DOHH2 (cell line): ENCODE measurements at regions not wholly inside any gene's neighbourhood (a gene's known extent, or its start where the extent isn't known, plus 50 kb on each side); places are given as distances from the start of the nearest gene placed in this dataset.

ENCODE experiments used
- H3F3A ChIP-seq: fragments of 200-600 bp; sonication (generic), shearing (Covaris generic); 2 replicates; pipeline ENCODE4 v1.6.0; 2016; ENCODE audit warnings: antibody characterized with exemption, mild to moderate bottlenecking; ENCODE audit not compliant: control insufficient read depth, insufficient read depth
- H3K27ac ChIP-seq: fragments of 200-600 bp; sonication (generic); 2 replicates; pipeline ENCODE4 v1.5.1; 2014; ENCODE audit warnings: low read depth, mild to moderate bottlenecking, low read length, moderate library complexity
- H3K27me3 ChIP-seq: fragments of 200-600 bp; sonication (generic); 2 replicates; pipeline ENCODE4 v1.6.1; 2014; ENCODE audit warnings: mild to moderate bottlenecking, low read length, mixed read lengths; ENCODE audit not compliant: control insufficient read depth
- H3K36me3 ChIP-seq: fragments of 200-600 bp; sonication (generic); 2 replicates; pipeline ENCODE4 v1.6.1; 2014; ENCODE audit warnings: mild to moderate bottlenecking, low read length, moderate library complexity, mixed read lengths; ENCODE audit not compliant: control insufficient read depth
- H3K4me1 ChIP-seq: fragments of 200-600 bp; sonication (generic); 2 replicates; pipeline ENCODE4 v1.6.1; 2014; ENCODE audit warnings: mild to moderate bottlenecking, low read length, mixed read lengths; ENCODE audit not compliant: control insufficient read depth
- H3K4me2 ChIP-seq: fragments of 200-600 bp; sonication (generic); 2 replicates; pipeline ENCODE4 v1.6.0; 2014; ENCODE audit warnings: mild to moderate bottlenecking, low read length, moderate library complexity
- H3K4me3 ChIP-seq: fragments of 200-600 bp; sonication (generic); 2 replicates; pipeline ENCODE4 v1.5.1; 2014; ENCODE audit warnings: mild to moderate bottlenecking, low read length, mixed read lengths
- H3K79me2 ChIP-seq: fragments of 200-600 bp; sonication (generic); 2 replicates; pipeline ENCODE4 v1.6.1; 2014; ENCODE audit warnings: mild to moderate bottlenecking, low read length, mixed read lengths; ENCODE audit not compliant: control insufficient read depth
- H3K9me2 ChIP-seq: fragments of 200-600 bp; sonication (generic); replicated peaks from 2 replicates; pipeline ENCODE4 v1.6.1; 2014; ENCODE audit warnings: mild to moderate bottlenecking, low read length, mixed read lengths; ENCODE audit not compliant: control insufficient read depth
- H3K9me3 ChIP-seq: fragments of 200-600 bp; sonication (generic); 2 replicates; pipeline ENCODE4 v1.6.1; 2014; ENCODE audit warnings: antibody characterized with exemption, low read length, mixed read lengths; ENCODE audit not compliant: control insufficient read depth, insufficient read depth
- H4K20me1 ChIP-seq: fragments of 200-600 bp; sonication (generic); 2 replicates; pipeline ENCODE4 v1.6.0; 2014; ENCODE audit warnings: low read depth, mild to moderate bottlenecking, antibody characterized with exemption, low read length, moderate library complexity; ENCODE audit not compliant: control insufficient read depth, insufficient read depth
- CTCF ChIP-seq: fragments of 200-600 bp; sonication (generic); IDR thresholded peaks from one replicate; pipeline ENCODE4 v1.5.1; 2014; ENCODE audit warnings: antibody characterized with exemption, mild to moderate bottlenecking, low read depth, low read length; ENCODE audit not compliant: poor library complexity, severe bottlenecking
- EZH2phosphoT487 ChIP-seq: fragments of 200-600 bp; sonication (generic); IDR thresholded peaks from 2 replicates; pipeline ENCODE4 v1.6.1; 2017; ENCODE audit warnings: borderline replicate concordance, mild to moderate bottlenecking, antibody characterized with exemption, low read length, moderate library complexity, mixed read lengths

GRCh38 chr4:149956678-149957077, 121.6 kb upstream of the DCLK2 start:
- no peaks in the 10 kb centered on the region for H3K79me2 ChIP-seq
- TF ChIP-seq CTCF (no peak), EZH2phosphoT487 (no peak)

GRCh38 chr4:149961876-149962597, 116.2 kb upstream of the DCLK2 start:
- no peaks in the 10 kb centered on the region for H3K9me3 ChIP-seq
- H3K79me2 ChIP-seq, result no peaks in the 10 kb centered on the region
- no peaks in the 10 kb centered on the region for H3K4me1 ChIP-seq
- H3K9me2 ChIP-seq, result no peaks in the 10 kb centered on the region
- H4K20me1 ChIP-seq, result no peaks in the 10 kb centered on the region
- TF ChIP-seq CTCF (no peak), EZH2phosphoT487 (no peak)
- H3K36me3 ChIP-seq, result no peaks in the 10 kb centered on the region
- no peak overlapping the region for H3K4me3 ChIP-seq
- no peaks in the 10 kb centered on the region for H3F3A ChIP-seq
- no peak overlapping the region for H3K27ac ChIP-seq
- H3K27me3 ChIP-seq, result peaks cover 7% of the 10 kb centered on the region; the same call in 1 of the 2 replicates
- H3K4me2 ChIP-seq, result no peak overlapping the region

More at GRCh38 chr4:149956678-149957077, 121.6 kb upstream of the DCLK2 start:
- H3K9me3 ChIP-seq, result no peaks in the 10 kb centered on the region
- H3F3A ChIP-seq, result no peaks in the 10 kb centered on the region
- H3K4me1 ChIP-seq, result no peaks in the 10 kb centered on the region
- H3K4me2 ChIP-seq, result no peak overlapping the region
- H3K27ac ChIP-seq, result no peak overlapping the region
- no peaks in the 10 kb centered on the region for H3K36me3 ChIP-seq
- H3K27me3 ChIP-seq, result peaks cover 7% of the 10 kb centered on the region; the same call in 1 of the 2 replicates
- no peaks in the 10 kb centered on the region for H4K20me1 ChIP-seq
- no peaks in the 10 kb centered on the region for H3K9me2 ChIP-seq
- H3K4me3 ChIP-seq, result no peak overlapping the region

GRCh38 chr4:149964001-149964796, 114.0 kb upstream of the DCLK2 start:
- H3K4me2 ChIP-seq, result no peak overlapping the region
- no peaks in the 10 kb centered on the region for H3K9me3 ChIP-seq
- no peaks in the 10 kb centered on the region for H4K20me1 ChIP-seq

More at GRCh38 chr4:149964001-149964796, 114.0 kb upstream of the DCLK2 start:
- peaks cover 7% of the 10 kb centered on the region; the same call in 1 of the 2 replicates for H3K27me3 ChIP-seq
- no peak overlapping the region for H3K27ac ChIP-seq
- H3K4me1 ChIP-seq, result no peaks in the 10 kb centered on the region
- TF ChIP-seq EZH2phosphoT487 (no peak), CTCF (no peak)
- H3K4me3 ChIP-seq, result no peak overlapping the region
- H3K36me3 ChIP-seq, result no peaks in the 10 kb centered on the region
- H3K79me2 ChIP-seq, result no peaks in the 10 kb centered on the region
- no peaks in the 10 kb centered on the region for H3K9me2 ChIP-seq
- H3F3A ChIP-seq, result no peaks in the 10 kb centered on the region
